GM19238 (cell line): ENCODE measurements at regions not wholly inside any gene's neighbourhood (a gene's known extent, or its start where the extent isn't known, plus 50 kb on each side); places are given as distances from the start of the nearest gene placed in this dataset.

Experiments
- DNase-seq: peaks from one replicate; pipeline ENCODE4 v3.0.0; 2011; ENCODE audit warnings: low spot score; ENCODE audit not compliant: insufficient read length

DNA sequence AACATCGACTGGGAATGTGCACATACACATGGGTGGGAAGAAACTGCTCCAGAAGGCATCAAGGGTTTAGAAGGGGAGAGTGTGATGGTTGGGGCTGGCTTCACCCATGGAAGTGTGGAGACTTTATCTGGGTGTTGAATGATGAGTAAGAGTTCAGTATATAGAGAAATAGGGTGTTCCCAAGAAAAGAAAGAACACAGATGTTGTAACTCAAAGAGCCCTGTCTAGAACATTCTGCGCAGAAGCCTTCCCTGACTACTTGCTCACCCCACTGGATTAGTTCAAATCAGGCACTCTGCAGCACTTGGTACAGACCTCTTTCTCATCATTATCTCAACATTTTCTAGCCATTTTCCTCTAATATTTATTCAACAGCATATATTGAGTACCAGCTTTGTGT is 491.7 kb downstream of the SNAPC1 start:
- DNase-seq, result no peak

DNA sequence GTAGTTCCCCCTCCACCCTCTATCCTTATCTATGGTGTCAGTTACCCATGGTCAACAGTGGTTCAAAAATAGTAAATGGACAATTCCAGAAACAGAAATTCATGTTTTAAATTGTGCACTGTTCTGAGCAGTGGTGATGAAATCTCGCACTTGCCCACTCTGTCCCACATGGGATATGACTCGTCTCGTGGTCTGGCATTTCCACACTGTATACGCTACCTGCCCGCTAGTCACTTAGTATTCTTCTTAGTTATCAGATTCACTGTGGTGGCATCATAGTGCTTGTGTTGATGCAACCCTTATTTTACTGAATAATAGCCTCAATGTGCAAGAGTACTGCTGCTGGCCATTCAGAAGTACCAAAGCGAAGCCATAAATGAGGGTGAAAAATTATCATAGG is 507.0 kb downstream of the SNAPC1 start:
- DNase-seq, result no peak

DNA sequence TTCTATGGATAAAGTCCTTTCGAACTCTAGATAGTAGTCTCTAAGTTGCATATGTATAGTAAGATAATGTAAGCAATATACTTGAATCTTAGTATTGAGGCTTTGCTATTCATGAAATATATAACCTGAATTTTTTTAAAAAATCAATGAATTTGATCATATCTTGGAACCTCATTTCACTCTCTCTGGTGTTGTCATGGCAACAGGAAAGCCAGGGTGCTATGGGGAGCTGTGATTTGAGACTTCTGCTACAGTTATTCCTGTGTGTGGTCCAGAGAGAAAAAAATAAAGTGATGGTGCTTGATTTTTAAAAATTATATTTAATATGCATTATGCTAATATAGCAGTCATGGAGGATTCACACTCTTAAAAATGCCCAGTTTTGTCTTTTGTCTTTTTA is 508.0 kb downstream of the SNAPC1 start:
- no peak for DNase-seq

DNA sequence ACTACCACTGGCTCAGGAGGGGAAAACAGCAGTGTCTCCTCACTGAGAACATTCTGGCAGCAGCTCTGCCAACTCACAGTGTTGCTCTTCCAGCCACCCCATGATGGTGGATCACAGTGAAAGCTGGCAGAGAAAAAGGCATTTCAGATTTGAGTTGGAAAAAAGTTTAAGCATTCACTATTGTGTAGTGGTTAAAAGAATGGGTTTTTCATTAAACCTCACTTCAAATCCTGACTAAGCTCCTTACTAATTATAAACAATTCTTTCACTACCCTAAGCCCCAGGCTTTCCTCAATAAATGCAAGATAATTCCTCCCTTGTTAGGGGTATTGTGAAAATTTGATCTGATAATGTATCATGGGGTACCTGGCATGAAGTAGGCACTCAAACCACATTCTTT is 518.1 kb downstream of the SNAPC1 start:
- no peak for DNase-seq

DNA sequence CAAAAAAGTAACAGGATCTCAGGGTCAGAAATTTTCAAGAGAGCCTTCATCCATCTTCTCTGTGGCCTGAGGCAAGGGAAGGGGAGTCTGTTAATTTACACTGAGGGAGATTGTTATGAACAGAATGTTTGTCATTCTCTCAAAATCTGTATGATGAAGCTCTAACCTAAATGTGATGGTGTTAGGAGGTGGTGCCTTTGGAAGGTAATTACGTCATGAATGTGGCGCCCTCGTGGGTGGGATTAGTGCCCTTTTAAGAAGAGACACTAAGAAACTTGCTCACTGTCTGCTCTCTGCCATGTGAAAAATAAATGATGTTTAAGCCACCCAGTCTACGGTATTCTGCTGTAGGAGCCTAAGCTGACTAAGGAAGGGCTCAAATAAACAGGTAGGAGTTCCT is 521.6 kb downstream of the SNAPC1 start:
- no peak for DNase-seq

DNA sequence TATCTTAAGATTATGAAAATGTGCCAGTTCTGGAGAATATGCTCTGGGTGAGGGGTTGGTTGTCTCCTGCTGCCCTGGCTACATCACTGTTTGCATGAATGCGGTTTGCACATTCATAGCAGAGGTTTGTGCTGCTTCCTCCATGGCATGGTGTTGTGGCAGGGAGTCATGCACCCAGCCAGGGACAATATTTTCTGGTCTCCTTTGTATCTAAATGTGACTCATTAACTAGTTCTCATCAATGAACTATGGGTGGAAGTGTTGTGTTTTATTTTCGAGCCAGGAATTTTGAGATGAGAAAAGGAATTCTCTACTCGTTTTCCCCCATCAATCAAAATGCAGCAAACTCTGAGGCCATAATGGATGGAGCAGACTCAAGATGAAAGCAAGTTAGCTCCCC is 527.3 kb downstream of the SNAPC1 start:
- DNase-seq, result no peak

DNA sequence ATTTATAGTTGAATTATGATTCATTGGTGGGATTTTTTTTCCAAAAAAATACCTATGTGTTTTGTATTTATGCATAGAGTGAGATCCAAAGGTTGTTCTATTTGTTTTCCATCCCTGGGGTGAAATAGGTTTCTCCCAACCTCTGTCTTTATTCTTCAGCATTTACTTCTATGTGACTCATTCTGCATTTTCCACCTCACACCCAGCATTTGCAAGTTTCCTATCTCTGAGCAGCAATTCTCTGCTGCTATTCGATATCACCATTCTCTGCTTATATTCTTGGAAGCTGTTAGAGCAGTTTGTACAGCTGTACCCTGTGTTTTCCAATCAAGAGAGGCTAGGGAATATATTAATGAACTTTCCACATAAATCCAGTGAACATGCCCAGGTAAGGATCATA is 538.9 kb downstream of the SNAPC1 start:
- DNase-seq, result no peak

DNA sequence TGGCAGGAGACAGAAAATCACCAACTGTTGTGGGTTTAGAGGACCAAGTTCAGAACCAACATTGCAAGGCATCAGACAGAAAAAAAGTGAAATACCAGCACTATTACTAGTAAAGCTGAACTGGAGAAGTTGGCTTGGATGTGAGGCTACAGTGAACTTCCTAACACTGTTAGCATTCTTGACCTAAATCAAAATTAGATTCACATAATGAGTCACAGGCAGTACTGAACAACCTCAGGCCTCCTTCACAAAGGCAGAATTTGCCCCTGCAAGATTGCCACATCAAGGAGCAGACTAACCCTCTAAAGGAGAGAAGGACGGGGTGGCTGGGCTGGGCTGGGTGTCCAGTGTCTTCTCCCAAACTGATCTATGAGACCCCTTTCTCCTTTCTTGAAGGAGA is 539.7 kb downstream of the SNAPC1 start:
- no peak for DNase-seq

DNA sequence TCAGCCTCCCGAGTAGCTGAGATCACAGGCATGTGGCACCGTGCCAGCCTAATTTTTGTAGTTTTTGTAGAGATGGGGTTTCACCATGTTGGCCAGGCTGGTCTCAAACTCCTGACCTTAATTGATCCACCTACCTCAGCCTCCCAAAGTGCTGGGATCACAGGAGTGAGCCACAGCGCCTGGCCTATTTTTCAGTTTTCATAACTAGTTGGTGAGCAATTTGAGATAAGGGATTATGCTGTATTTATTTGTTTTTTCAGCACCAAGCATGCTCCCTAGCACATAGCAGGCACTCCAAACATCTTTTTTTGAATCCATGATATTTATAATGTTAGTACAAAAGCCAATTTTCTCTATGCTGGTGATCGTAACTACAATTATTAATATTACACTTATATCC is 541.2 kb downstream of the SNAPC1 start:
- no peak for DNase-seq

DNA sequence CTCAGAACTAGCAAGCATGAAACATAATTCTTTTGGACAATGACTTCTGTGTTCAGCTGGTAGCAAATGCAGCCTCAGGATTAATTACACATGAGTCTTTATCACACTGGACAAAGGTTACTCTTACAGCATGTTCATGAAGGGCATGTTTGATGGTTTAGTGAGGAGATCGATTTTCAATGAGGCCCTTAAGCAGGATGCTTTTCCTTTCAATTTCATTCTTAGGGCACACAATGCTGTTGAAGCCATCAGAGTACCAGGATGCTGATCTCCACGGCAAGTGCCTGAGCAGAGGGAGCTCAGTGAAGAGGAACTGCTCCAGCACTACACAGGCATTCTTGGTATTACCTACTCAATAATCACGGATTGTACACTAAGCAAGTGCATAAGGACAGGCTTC is 542.0 kb downstream of the SNAPC1 start:
- no peak for DNase-seq

DNA sequence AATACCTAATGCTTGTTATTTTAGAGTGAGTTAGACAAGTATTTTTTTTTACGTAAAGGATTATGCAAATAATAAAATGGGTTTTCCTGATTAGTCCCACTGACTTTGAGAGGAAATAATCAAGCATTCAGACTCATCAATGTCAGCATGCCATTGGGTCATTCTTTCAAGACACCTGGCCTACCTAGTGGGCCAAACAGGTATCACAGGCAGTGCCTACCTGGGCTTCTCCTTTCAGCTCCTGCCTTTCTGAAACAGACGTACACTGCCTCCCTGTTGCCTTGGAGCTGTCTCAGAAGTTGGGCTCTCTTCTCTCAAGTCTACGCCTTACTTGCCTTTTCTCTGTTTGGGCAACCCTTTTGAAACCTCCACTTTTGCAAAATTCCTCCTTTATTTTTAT is 545.6 kb downstream of the SNAPC1 start:
- DNase-seq, result no peak

DNA sequence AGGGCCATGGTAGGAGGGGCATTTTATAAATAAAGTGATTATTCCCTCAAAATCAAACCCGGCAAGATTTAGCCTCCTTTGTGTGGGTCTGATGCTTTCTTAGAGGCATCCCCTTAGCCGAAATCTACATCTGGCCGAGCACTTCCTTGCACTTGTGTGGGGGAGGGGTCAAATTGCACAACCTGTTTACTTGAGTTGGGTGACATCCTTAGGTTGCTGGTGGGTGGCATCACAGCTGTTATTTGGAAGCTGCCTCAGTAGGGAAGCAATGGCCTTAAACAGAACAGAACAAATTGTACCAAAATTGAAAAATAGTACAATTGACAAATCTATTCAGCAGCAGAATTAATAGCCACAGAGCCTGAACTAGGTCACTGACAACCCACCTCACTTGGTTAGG is 546.1 kb downstream of the SNAPC1 start:
- DNase-seq, result no peak

DNA sequence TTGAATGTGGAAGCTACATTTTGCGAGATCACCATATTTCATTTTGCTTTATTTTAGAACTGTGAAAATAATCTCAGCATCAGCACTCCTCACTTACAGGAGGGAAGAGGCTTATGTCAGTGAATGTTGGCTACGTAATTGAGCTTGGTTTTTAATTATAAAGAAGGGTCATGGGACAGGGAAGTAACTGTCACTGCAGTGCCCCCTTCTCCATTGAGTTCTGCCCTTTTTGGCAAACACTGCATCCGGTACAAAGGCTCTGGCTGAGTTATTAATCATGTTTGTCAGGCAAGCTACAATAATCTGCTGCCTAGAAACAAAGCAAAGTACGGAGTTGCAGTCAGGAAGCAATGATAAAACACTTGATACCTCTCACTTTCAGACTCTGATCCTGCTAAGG is 546.7 kb downstream of the SNAPC1 start:
- DNase-seq, result no peak

DNA sequence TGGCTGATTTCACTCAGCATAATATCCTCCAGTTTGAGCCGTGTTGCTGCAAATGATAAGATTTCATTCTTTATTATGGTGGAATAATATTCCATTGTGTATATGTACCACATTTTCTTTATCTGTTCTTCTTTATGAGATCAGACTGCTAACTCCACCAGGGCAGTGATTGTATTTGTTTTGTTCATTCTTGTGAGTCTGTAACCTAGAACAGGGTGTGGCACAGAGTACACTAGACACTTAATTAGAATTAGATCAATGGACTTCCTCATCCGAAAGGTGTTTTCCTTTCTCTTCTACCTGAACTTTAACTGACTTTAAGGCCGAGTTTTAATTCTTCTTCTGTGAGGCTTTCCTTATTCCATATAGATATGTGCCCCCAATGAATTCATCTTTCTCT is 551.0 kb downstream of the SNAPC1 start:
- DNase-seq, result no peak

DNA sequence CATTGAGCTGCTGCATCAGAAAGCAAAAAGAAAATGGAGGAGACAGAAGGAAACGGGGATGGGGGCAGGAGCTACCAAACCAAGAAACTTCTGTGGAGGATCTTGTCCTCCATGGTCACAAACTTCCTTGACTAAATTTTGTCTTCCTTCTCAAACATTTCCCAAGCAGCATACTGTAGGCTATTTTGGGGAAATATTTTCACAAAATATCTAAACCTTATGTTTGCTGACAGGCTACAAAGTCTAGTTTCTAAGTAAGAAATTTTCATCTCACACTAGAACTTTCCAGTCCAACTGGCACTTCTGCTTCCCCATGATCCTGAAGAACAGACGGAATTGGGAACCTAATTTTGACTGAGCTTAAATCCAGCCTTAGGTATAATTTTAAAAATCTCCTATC is 552.0 kb downstream of the SNAPC1 start:
- no peak for DNase-seq

DNA sequence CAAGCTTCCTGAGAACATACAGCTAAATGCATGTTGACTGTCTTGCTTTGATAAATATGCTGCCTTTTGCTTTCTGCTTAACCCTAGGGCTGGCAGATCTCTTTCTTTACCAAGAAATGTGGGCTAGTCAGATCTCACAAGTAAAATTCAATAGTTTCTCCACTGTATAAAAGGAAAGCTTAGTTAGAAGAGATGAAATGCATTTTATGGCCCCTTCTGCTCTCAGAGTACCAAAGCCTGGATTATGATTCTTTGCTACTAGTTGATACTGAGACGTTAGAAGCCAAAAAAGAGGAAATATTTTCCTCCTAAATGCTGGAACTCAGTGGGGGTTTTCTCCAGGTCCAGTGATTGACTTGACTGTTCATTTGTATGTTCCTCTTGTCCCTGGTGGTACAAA is 552.7 kb downstream of the SNAPC1 start:
- no peak for DNase-seq

DNA sequence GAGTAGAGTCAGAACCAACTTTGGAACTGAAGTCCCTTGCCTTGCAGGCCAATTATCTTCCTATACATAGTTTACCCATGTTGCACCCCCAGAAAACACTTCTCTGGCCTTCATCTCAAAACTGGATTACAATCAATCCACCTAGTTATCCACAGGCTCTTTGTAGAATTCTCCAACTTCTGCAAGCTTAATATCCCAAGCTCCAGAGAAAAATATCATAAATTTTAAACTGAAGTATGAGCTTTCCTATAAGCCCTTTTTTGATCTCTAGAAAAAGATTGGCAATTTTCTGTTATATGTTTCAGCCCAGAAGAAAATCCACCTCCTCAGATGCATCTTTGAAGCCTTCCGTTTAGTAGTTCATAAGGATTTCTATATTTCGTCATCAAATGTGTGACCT is 553.4 kb downstream of the SNAPC1 start:
- no peak for DNase-seq

DNA sequence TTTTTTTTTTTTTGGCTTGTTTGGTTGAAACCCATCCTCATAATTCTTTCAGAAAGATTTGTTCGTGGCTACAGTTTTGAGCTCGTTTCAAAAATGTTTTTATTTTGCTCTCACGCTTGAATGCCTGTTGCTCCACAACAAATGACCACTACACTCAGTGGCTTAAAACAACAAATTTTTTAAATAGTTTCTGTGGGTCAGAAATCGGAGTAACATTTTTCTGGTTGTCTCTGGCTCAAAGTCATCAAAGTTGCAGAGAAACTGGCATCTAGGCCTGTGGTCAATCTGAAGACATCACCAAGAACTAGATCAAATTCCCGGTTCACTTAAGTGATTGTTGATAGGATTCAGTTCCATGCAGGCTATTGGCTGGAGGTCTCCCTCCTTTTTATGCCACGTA is 560.0 kb downstream of the SNAPC1 start:
- DNase-seq, result no peak

DNA sequence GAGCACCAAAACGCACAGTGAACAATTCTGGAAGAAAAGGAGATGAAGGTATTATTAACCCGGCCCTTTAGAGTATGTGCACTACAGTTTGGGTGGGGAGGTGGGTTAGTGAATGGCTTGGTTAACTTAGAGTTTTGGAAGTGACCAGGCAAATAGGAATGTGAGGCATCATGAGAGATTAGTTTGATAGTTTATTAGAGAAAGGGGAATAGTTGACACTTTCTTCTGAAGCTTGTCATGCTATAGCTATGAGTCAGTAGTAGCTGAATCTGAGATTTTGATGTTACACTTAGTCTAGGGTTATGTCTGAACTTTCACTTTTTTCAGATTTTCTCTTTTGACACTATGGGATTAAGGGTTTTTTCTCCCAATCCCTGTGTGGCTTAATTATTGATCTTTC is 567.2 kb downstream of the SNAPC1 start:
- DNase-seq, result no peak

DNA sequence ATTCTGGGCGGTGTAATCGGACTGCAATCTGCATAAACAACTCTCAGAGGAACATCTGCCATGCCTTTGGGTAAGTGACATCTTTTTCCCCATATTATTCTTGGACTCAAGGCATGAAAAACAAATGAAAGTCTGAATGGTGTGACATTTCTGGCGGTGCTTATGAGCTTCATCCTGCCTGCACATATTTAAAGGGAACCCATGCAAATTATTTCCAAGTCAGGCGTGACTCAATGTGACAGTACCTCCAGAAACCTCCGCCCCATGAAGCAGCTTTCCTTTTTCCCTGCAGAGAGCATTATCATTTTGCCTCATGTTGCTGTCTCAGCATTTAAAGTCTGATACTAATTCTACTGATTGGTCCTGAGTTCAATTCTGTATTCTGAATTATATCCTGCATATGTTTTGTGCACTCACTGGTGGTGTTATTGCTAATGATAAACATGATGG is 585.4 kb downstream of the SNAPC1 start:
- DNase-seq, result no peak

DNA sequence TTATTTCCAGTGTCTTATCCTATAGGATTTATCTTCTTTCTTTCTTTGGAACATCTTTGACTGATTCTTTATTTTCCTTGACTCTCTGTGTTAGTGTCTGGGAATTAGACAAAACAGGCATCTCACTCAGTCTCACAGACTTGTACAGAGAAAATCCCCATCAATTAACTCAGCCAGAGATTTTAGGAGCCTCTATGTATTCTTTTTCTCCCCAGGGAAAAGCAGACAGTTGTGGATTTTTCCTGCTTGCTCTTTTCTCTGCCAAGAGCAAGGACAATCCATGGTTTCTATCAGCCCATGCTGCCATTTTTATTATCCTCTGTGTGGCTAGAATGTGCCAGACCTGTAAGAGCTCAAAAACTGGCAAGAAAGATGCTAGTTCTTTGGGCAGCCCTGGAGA is 595.1 kb downstream of the SNAPC1 start:
- DNase-seq, result no peak

DNA sequence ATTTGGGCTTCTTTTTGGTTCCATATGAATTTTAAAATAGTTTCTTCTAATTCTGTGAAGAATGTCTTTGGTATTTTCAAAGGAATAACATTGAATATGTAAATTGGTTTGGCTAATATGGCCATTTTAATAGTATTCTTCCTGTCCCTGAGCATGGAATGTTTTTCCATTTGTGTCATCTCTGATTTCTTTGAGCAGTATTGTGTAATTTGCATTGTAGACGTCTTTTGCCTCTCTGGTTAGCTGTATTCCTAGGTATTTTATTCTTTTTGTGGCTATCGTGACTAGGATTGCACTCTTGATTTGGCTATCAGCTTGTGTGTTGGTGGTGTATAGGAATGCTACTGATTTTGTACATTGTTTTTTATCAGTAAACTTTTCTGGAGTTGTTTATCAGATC is 601.9 kb downstream of the SNAPC1 start:
- DNase-seq, result no peak

DNA sequence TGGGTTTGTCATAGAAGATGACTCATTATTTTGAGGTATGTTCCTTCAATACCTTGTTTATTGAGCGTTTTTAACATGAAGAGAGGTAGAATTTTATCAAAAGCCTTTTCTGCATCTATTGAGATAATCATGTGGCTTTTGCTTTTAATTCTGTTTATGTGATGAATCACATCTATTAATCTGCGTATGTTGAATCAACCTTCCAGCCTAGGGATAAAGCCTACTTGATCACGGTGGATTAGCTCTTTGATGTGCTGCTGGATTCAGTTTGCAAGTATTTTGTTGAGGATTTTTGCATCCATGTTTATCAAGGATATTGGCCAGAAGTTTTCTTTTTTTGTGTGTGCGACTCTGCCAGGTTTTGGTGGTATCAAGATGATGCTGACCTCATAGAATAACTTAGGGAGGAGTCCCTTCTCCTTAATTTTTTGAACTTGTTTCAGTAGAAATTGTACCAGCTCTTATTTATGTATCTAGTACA is 602.6 kb downstream of the SNAPC1 start:
- no peak for DNase-seq

DNA sequence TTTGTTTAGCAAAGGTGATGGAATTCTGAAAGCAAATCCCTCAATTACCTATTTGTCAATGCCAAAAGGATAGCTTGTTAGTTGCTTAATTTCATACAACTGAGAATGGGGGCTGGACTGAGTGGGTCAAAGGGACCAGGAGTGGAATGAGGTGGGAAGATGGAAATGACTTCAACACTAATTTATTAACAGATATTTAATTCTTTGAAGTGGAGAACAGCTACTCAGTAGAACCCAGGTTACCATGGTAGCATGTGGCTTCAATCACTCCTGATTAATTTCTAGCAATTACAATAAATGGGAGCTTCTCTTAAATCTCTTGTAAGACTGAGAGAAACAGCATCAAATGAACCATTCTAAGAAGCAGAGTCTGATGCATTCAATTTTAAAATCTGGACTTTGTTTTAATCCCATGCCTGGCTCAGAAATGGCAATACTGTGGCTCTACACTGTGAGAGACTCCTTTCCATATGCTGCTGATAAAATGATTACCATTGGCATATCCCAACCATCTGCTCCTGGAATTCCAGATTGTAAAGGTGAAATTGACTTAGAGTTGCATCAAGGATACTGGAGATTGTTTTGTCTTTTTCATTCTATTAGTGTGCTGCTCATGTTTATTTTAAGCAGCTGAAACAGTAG is 607.8 kb downstream of the SNAPC1 start:
- DNase-seq, result no peak
